ENCODE measurements at regions not wholly inside any gene's neighbourhood (a gene's known extent, or its start where the extent isn't known, plus 50 kb on each side); places are given as distances from the start of the nearest gene placed in this dataset.

- Histone ChIP-seq H3K27me3 (no peaks in the 10 kb centered on the region), H3K9me3 (no peaks in the 10 kb centered on the region), H3K36me3 (no peaks in the 10 kb centered on the region), H3K27ac (no peak overlapping the region), H3K4me1 (no peaks in the 10 kb centered on the region), H3K4me3 (no peak overlapping the region)
- TF ChIP-seq EP300 (IDR thresholded peaks at IDR 0.05): no peak
- TF ChIP-seq CTCF (IDR thresholded peaks at IDR 0.05): no peak
- no peak for TF ChIP-seq POLR2A (IDR thresholded peaks at IDR 0.05)
- 81 to 85% methylated on average over 3 of the region's 3 CpGs for WGBS, 2 donors
- DNase-seq (ENCODE audit: low spot score in 2 of 2): no peak
These were observed 268.1 kb downstream of the SEC16B start for GRCh38 chr1:177701654-177702353.

- no peaks in the 10 kb centered on the region for H3K9me3 ChIP-seq
- no peaks in the 10 kb centered on the region for H3K4me1 ChIP-seq
- 88 to 90% methylated on average over 5 of the region's 5 CpGs for WGBS, 2 donors
- no peak for DNase-seq (ENCODE audit: low spot score in 2 of 2)
- H3K27ac ChIP-seq: no peak overlapping the region
- no peak overlapping the region for H3K4me3 ChIP-seq
- no peaks in the 10 kb centered on the region for H3K36me3 ChIP-seq
- no peaks in the 10 kb centered on the region for H3K27me3 ChIP-seq
- no peak for TF ChIP-seq POLR2A (IDR thresholded peaks at IDR 0.05)
- TF ChIP-seq CTCF (IDR thresholded peaks at IDR 0.05): no peak
- TF ChIP-seq EP300 (IDR thresholded peaks at IDR 0.05): no peak
These were observed 269.0 kb downstream of the SEC16B start for GRCh38 chr1:177700856-177701255.

- Histone ChIP-seq H3K4me1 (no peaks in the 10 kb centered on the region), H3K9me3 (peaks cover 0 to 10% (median 0%) of the 10 kb centered on the region in 4 donors), H3K27me3 (no peaks in the 10 kb centered on the region), H3K4me3 (no peak overlapping the region), H3K36me3 (no peaks in the 10 kb centered on the region), H3K27ac (no peak overlapping the region)
- TF ChIP-seq CTCF (IDR thresholded peaks at IDR 0.05) (no peak), POLR2A (IDR thresholded peaks at IDR 0.05) (no peak), EP300 (IDR thresholded peaks at IDR 0.05) (no peak)
- DNase-seq (ENCODE audit: low spot score in 2 of 2): no peak
These were observed 278.9 kb downstream of the SEC16B start for GRCh38 chr1:177690996-177691395.

- DNase-seq (ENCODE audit: low spot score in 2 of 2): no peak
- no peaks in the 10 kb centered on the region for H3K36me3 ChIP-seq
- H3K4me3 ChIP-seq: no peak overlapping the region
- peaks cover 0 to 4% (median 0%) of the 10 kb centered on the region in 4 donors for H3K9me3 ChIP-seq
- 61 to 67% methylated on average over 3 of the region's 3 CpGs for WGBS, 2 donors
- no peaks in the 10 kb centered on the region for H3K27me3 ChIP-seq
- TF ChIP-seq POLR2A (IDR thresholded peaks at IDR 0.05) (no peak), EP300 (IDR thresholded peaks at IDR 0.05) (no peak), CTCF (IDR thresholded peaks at IDR 0.05) (no peak)
- no peak overlapping the region for H3K27ac ChIP-seq
- H3K4me1 ChIP-seq: no peaks in the 10 kb centered on the region
These were observed 282.3 kb downstream of the SEC16B start for GRCh38 chr1:177687544-177687943.

- Histone ChIP-seq H3K27me3 (no peaks in the 10 kb centered on the region), H3K27ac (no peak overlapping the region), H3K9me3 (no peaks in the 10 kb centered on the region), H3K4me1 (no peaks in the 10 kb centered on the region), H3K4me3 (no peak overlapping the region), H3K36me3 (no peaks in the 10 kb centered on the region)
- DNase-seq (ENCODE audit: low spot score in 2 of 2): no peak
- TF ChIP-seq EP300 (IDR thresholded peaks at IDR 0.05): no peak
- no peak for TF ChIP-seq POLR2A (IDR thresholded peaks at IDR 0.05)
- TF ChIP-seq CTCF (IDR thresholded peaks at IDR 0.05): no peak
- WGBS, 2 donors: 14 to 25% methylated on average over 1 of the region's 1 CpG
These were observed 282.9 kb downstream of the SEC16B start for GRCh38 chr1:177686933-177687332.

Data from tibial nerve (tissue), 4 donors.